Frontal cortex (tissue), 3 donors: ENCODE measurements at regions not wholly inside any gene's neighbourhood (a gene's known extent, or its start where the extent isn't known, plus 50 kb on each side); places are given as distances from the start of the nearest gene placed in this dataset.

Source experiments
- DNase-seq, 2 donors: peaks; one replicate each; pipeline ENCODE4 v3.0.0; 2012; ENCODE audit warnings: low spot score in 2 of 2
- FAIRE-seq: peaks from 2 replicates; lab custom pipeline; 2012; peaks lifted over from hg19 to GRCh38; lab: Jason Lieb, UNC
- donor health status: control.
- donor health status: control.
- donor health status: control.

DNA sequence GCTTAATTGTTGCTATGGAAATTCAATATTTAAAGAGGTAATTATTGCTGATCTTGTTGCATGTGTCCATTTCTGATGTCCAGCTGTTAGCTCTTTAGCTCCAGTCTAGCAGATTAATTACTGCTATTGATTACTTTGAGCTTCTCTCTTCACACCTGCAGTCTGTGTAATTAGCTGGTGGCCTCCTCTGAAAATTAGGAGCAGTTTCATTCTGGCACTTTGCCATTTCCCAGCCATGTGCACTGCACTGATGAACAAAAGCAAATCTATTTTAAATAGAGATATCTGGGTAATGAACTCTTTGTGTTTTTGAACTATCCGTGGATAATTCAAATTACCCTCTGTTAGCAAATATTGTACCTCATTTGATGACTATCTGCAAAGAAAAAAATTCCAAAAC lies 275.9 kb downstream of the RNF144B start:
- DNase-seq = no peak
- FAIRE-seq = no peak

DNA sequence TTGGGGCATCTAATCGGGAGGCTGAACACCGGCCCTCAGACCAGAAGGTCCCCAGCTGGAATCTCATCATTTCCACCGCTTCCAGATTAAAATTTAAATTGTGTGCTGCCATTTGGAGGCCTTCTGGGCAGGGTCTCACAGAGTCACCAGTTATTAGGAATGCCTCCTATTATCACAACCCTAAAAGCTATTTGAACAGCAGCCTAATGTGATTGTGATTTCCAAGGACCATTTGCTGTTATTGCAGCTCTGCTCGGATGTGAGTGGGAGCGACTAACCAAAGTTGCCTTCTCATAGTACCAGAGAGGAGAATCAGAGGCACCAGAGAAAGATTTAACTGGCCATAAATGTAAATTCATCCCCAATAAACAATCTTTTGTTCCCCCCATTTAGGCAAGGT lies 277.3 kb downstream of the RNF144B start:
- no peak for FAIRE-seq
- DNase-seq = no peak

DNA sequence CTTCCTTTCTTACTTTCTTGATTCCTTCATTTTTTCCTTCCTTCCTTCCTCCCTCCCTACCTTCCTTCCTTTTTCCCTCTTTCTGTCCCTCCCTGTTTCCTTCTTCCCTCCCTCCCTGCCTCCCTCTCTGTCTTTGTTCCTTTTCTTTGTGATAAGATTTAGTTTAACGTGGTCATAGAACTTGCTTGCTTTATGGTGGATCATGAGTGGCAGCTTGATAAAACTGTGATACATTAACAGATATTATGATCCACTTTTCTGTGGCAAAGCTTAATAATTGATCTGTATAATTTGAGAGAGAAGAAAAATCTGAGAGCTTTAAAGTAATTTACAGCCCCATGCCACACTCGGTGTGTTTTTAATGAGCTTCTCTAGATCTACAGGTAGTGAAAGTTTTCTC lies 280.5 kb downstream of the RNF144B start:
- no peak for FAIRE-seq
- DNase-seq = no peak

DNA sequence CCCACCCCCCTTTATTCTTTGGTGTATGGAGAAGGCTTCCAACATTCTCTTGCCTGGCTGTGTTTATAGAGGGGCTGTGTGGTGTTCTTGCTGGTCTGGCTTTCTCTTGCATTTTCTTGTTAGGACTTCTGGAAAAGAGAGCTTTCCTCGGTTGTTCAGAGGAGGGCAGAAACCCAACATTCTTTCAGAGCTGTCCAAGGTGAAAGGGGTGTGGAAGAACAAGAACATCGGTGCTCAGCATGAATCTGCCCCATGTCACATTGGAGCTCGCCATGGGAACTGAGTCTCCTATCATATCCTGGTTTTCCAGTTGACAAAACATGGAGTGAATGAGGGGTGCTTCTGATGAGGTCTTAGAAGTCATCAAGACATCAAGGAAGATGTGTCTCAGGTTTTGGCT lies 281.8 kb downstream of the RNF144B start:
- DNase-seq (no peak), FAIRE-seq (no peak)

DNA sequence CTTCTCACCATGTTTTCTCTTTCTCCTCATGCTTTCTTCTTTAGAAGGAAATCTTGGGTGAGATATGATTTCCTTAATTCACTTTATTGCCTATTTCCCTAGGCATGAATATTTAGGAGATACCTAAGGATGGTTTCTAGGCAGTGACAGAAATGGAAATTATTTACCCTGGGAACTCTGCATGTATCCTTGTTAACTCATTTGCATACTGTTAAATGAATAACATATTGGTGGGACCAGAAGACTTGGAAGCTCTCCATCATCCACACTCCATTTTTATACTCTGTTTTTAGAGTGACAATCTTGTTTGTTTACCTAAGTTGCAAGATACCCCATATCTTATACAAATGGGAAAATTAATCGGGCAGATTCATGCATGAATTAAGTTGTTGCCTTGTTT lies 285.7 kb downstream of the RNF144B start:
- no peak for FAIRE-seq

DNA sequence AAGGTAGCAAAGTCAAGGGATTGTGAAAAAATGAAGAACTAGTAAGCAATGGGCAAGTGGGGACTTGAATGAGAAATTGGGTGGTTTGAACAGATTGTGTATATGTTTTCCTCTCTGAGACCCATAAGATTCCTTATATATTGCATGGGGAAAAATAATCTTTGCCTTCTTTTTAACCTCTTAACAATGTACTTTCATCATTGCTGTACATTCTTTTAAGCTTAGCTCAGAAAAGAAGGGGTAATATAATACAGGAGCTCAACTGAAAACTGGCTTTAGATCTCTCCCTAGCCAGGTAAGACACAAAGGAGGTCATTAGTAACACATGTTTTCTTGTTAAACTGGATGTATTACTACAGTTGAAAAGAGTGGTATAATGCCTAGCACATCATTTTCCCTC lies 287.2 kb downstream of the RNF144B start:
- DNase-seq (no peak), FAIRE-seq (no peak)

More for the DNA sequence above, 285.7 kb downstream of the RNF144B start:
- DNase-seq = no peak

DNA sequence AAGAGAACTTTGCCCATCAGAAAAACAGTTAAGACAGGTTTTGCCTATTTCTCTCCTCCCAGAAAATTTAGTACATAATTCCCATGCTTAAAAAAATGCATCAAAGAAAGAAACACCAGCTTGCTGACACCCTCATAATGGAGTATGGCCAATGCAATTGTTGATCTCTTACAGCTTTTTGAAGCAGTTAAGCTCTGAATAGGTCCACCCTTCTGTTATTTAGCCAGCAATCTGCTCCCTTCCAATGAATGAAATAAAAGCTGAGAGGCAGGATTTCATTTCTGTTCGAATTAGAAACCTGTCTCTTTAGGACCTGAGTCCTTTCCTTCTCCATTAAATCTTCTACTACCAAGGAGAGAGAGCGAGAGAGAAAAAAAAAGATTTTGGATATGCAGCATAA lies 288.7 kb downstream of the RNF144B start:
- FAIRE-seq (no peak), DNase-seq (no peak)

DNA sequence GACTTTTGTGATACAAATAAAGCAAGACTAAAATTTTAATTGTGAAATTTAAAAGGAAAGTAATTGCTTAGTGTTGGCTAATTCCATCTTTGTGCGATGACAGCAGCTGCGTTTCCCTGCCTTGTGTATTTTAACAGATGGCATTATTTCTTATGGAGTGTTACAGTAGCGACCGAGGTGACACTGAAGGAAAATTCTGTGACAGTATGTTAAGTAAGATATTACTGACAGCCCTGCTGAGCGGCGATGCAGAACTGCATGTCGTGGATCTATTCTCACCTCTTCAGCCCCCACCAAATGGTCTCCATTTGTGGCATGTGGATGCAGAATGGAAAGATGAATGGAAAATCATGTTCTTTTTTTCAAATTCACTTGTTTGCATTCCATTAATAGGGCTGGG lies 289.4 kb downstream of the RNF144B start:
- no peak for FAIRE-seq
- no peak for DNase-seq

DNA sequence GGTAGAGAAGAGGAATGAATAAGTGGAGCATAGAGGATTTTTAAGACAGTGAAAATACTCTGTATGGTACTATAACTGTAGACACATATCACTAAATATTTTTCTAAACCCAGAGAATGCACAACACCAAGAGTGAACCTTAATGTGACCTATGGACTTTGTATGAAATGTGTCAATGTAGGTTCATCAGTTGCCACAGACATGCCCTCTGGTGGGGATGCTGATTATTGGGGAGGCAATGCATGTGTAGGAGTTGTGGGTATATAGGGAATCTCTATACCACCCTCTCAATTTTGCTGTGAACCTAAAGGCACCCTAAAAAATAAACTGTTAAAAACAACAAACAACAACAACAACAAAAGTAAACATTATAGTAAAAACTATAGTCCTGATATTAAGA lies 293.7 kb downstream of the RNF144B start:
- FAIRE-seq (no peak), DNase-seq (no peak)

DNA sequence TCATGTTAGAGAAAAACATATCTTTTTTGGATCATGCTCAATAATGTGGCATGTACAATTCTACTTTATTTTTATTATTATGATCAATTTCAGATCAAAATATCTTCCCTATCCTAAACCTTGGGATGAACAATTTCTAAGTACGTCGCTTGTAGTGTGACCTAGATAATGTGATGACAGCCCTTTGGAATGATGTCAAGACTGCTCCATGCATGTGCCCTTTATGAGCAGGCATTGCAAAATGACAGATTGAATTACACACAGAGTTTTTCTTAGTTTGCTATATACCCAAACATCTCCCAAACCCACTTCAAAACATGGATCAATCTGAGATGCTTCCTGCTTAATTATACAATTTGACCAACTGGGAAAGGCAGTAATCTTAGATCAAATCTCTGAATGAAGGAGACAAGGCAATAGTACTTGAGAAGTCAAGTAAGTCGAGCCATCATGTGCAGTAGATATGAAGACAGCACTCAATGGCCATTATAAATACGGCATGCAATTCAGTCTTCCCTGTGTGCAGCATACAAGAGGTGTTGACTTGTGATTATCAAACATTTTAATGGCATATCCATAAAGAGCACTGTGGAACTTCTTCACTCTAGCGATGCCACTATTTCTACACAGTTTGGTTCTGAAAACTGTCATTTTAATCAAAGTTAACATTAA lies 294.8 kb downstream of the RNF144B start:
- FAIRE-seq (no peak), DNase-seq (no peak)

DNA sequence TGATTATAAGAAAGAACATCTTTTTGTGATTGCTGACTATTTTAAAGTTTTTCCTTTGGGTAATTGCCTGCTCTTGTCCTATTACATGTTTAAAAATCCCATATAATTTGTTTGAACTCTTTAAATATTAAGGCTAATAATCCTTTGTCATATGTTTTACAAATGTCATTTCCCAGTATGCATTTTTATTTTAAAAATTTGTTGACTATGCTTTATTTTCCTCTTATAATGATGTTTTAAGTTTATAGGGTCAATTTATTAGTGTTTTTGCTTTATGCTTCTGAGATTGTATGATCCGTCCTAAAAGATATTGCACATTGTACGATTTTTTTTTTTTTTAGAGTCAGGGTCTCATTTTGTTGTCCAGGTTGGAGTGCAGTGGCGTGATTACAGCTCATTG lies 297.2 kb downstream of the RNF144B start:
- FAIRE-seq = no peak
- no peak for DNase-seq

DNA sequence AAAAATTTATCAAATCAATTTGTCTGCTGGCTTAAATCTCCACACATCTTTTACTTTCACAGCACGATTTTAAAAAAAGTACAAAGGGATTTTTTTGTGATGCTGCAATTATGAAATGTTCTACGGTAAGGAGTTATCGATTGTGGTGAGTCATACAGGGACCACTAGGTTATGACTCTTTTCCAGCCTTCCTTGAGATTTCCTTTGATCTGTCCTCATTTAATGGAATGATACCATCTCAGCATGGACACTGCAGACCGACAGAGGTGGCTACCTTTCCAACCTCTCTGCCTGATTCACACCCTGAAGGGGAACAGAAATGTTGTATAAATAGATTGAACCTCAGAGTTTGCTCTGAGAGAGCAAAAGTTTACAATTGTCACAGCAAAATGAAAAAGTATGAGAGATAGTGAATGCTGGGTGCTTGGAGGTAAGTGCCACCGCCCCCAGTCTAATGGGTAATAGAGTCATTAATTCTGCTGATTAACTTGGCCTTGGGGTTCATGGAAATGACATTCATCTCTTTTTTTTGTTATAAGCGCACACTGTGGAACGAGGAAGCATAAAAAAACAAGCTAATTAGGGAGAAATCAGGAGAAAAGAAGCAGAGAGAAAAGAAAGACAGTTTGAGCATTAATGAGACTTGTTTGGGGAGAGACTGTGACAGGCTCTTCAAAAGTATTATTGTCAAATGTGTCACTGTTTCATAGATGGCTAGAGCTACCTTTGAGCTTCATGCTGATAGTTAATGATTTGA lies 306.0 kb downstream of the RNF144B start:
- no peak for DNase-seq
- no peak for FAIRE-seq

DNA sequence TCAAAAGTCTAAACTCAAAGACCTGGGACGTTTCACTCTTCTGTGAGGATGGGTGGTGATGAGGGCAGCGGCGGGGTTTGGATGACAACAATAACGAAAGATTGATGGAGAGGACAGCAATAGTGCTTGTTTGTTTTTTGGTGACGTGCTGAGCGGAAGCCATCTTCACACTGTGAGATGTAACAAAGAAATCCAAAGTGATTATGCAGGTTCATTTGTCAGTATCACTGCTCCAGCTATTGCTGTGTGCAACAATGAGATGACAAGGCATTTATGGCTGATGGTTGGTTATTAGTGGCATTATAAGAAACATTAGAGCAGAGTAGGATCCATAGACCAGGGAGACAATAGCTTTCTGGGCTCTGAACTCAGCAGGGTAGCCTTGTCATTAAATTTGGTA lies 306.7 kb downstream of the RNF144B start:
- no peak for DNase-seq

DNA sequence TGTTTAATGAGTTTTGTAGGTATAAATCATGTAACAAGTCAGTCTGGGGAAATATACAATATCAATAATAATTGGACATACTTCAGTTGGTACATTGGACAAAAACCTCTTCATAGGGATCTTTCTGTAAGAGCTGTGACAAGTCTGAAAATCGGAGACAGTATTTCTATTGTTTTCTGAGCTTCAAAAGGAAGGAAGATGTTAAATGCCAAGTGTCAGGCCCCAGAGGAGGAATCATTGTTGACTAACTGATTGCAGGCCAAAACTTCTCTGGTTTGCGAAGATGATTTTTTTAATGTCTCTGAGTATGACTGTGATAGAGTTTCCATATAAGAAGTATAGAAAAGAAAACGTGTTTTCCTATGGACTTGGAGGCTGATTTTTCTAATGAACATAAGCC lies 316.4 kb downstream of the RNF144B start:
- FAIRE-seq (no peak), DNase-seq (no peak)

More for the DNA sequence above, 306.7 kb downstream of the RNF144B start:
- no peak for FAIRE-seq

DNA sequence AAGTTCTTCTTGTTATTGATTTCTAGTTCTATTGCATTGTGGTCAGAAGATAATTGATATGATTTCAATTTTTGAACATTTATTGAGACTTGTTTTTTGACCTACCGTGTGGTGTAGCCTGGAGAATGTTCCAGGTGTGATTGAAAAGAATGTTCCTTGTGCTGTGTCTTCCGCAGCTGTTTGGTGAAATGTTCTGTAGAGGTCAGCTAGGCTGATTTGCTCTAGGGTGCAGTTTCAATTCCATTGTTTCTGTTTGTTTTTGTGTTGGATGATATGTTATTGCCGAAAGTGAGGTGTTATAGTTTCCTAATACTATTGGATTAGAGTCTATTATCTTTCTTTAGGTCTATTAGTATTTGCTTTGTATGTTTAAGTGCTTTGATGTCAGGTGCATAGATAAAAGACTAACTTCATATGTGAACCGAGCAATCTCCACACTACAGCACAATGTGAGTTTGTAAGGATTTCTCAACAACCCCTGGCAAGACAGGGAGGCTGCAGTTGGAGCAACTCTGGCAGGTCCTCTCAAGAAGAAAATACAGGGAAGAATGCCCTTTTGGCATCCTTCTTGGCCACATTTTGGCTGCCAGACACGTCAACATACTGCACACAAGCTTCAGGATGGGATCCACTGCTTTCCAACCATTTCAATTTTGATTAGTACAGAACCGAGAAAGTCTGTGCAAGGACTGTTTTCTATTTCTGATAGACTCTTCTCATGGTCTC lies 320.7 kb downstream of the RNF144B start:
- FAIRE-seq (no peak), DNase-seq (no peak)

DNA sequence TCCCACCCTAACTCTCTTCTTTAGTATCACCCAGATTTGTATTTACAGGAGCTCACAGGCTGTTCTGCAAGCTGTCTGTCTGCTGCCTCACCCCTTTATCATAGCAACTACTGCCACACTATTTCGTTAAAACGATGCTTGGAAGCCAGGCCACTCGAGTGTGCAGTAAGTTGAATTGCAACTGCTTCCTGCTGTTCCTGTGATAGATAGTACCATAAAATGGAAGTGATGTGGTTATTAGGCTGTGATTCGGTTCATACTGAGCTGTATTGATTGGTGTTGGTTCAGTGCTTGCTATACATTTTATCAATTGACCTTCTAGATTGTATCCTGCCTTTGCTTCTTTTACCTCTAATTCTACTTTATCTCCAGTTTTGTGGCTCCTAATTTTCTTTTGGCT lies 325.4 kb downstream of the RNF144B start:
- FAIRE-seq (no peak), DNase-seq (no peak)

DNA sequence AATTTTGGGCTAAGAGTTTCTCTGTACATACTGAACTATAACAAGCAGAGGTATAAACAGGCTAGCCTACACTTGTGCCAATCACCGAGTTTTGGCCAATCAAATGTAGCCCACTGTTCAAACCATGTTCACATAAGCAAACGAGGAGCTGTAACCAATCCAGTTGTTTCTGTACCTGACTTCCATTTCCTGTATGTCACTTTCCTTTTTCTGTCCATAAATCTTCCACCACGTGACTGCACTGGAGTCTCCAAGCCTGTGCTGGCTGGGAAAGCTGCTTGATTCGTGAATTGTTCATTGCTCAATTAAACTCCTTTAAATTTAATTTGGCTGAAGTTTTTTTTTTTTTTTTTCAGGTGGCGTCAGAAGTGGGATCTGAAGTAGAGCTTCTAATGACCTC lies 332.9 kb downstream of the RNF144B start:
- DNase-seq (no peak), FAIRE-seq (no peak)

DNA sequence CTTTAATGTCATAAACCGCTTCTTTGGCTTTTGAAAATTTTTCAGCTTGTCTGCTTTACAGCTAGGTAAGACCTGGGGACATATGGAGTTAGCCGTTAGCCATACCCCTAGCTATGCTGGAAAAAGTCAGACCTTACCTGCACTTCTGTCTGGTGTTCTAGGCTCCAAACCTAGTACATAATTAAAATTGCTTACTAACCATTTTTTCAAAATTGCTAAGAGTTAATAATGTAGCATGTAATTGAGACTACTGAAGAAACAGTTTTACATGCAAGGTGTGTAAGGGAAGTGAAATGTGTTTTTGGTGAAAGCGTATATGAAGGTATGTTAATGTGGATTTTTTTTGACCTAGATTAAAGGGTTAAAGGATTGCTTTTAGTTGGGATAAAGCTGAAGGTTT lies 336.9 kb downstream of the RNF144B start:
- FAIRE-seq (no peak), DNase-seq (no peak)

DNA sequence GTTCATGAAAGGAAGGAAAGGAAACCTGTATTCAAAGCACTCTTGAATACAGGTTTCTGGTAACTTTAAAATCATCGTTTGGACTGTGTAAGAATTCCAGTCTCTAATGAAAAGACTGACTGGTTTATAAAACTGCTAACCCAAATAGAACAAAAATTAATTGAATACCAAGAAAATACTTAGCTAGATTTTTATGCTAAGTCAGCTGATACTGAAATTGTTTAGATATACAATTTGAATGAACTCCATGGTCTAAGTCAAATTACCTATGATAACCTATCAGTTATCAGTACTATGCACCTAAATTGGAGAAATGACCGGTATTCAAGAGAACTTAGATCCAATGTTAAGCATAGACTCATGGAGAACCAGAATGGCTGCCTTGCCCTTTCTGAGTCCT lies 338.3 kb downstream of the RNF144B start:
- no peak for FAIRE-seq

DNA sequence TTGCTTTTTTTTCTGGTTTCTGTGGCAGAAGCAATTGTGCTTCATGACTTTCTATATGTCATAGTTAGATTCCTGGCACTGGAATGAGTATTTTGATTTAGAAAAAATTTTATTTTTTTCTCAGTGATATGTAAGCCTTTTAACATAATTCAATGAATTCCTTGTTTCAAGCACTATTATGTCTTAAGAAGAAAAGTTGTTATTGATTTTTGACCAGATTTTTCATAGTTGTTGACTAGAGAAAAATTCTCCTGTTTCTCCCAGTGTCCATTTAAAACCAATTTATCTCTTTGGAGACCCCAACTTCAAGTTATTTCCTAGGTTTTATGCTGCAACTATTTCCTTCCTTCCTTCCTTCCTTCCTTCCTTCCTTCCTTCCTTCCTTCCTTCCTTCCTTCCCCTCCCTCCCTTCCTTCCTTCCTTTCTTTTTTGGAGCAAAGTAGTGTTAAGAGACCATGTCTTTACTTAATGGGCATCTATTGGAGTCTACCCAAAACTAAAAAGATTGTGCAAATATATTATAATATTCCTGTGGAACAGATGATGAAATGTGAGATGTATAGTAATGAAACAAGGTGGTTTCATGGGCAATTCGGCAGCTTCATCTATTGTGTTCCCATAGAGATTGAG lies 346.9 kb downstream of the RNF144B start:
- DNase-seq (no peak), FAIRE-seq (no peak)

More for the DNA sequence above, 338.3 kb downstream of the RNF144B start:
- DNase-seq = no peak

DNA sequence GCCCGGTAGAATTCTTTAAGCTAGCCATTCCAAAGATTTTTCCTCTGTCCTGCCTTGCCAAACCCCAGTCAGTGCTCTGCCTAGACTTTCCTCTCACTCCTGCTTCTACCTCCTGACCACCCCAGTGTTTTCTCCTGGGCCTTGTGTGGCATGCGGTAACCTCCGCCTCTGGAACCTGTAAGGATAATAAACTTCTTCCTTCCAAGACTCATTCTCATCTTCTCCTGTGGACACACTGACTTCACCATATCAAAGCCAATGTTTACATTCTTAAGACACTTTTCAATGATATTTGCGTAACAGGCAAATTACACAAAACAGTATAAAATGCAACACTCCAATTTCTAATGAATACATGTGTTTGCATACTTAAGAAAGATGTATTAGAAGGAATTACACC lies 354.6 kb downstream of the RNF144B start:
- no peak for FAIRE-seq

More for the DNA sequence above, 354.6 kb downstream of the RNF144B start:
- DNase-seq = no peak
